SK-N-DZ (cell line): ENCODE measurements at regions not wholly inside any gene's neighbourhood (a gene's known extent, or its start where the extent isn't known, plus 50 kb on each side); places are given as distances from the start of the nearest gene placed in this dataset.

ENCODE experiments used
- DNase-seq: peaks from one replicate; pipeline ENCODE4 v3.0.0-alpha.2; 2015; ENCODE audit warnings: low spot score

DNA sequence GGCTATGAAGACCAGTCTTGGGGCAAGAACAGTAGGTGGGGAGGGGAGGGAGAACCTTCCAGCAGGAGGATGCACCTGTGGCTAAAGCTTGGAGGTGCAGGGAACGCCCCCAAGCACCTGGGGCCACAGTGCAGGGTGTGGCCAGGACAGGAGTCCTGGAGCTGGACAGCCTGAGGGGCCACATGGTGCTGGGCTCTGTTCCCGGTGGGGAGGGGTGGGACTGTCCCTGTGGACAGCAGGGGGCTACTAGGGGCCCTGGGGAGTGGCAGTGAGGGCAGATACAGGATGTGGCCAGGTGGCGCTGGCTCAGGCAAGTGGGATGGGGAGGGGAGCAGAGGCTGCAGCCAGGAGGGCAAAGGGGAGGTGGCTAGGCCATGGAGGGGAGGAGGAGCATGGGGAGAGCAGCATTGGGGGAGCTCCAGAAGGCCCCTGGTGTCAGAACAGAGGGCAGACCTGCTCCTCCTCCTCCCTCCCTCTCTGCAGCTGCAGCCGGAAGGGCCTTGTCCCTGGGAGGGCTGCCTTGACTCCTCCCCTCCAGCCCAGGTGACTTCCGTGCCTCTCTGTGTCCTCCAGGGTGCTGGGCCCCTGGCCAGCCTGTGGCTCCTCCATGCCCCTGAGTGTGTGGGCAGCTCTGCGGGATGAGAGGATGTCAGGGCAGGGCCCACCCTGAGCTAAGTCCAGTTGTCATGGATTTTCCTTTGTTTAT is 68.4 kb upstream of the DLK1 start:
- no peak for DNase-seq

DNA sequence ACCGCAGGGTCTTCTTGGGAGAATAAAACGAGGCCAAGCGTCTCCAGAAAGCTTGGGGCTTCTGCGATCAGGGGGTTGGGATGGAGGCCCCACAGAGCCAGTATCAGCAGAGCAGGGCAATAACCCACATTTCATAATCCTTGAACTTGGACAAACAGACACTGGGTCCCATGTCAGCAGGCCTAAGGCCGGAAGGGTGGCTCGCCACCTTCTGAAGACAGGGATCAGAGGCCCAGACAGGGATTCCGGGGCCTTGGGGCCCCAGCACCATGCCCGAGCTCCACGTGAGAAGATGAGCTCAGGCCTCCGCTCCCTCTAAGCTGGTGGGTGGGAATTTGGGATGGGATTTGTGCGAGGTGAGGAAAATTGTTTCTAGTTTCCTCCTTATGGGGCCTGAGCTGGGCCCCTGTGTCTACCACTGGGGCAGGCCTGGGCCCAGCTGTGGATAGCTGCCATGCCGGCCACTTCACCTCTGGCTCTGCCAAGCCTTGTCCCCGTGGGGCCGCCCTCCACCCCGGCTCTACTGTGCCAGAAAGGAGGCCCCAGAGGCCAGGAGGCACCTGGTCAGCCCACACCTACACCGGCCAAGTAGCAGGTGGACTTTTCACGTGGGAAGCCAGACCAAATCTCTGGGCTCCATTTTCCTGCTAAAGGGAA is 67.2 kb upstream of the DLK1 start:
- DNase-seq, result no peak

DNA sequence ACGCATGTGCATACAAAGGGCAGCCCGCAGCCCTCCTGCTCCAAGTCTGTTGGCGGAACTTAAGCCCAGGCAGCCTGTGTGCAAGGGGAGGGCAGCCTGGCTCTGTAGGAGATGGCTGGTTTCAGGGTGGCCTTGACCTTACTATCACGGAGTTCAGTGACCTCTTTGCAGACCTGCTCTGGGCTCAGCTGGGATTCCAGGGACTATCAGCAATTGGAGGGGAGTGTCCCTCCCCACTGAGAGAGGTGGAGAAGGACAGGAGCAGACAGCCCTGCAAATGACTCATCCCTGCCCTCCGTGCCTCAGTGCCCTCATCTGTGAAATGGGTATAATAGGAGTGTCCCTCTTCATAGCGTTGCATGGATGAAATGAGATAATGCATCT is 66.2 kb upstream of the DLK1 start:
- DNase-seq, result no peak

- no peak for DNase-seq
Observed at GRCh38 chr14:100660882-100661635, 65.6 kb upstream of the DLK1 start.

DNA sequence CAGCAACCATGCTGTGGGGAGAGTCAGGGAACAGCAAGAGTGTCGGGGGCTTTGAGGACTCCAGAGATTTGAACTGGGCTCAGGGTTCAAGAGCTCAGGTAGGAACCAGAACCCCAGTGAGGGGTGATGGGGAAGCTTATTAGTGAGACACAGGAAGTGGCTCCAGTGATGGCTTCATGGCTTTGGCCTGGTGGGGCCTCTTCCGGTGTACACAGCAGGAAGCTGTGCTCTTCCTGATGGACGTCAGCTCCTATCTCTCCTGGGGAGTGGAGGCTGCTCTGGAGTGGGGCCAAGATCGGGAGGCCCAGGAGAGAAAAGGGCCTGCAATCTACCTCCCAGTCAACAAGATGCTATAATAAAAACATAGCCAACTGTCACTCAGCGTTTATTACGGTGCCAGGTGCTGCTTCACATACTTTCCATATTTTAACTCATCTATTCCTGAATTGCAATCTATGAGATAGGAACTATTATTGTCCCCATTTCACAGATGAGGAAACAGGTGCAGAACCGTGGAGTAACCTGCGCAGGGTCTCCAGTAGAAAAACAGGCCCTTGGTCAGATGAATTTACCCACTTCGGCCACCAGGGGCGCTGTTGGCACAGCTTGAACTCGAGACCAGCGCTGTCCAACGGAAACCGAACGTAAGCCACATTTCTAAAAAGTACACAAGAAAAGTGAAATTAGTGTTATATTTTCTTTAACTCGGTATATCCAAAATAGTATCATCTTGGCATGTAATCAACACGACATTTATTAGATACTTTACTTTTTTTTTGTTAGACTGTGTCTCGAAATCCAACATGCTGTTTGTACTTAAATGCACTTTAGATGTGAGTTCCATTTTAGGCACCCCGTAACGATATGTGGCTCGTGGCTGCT is 63.6 kb upstream of the DLK1 start:
- peak; percentile 68 for DNase-seq

- DNase-seq, result no peak
Observed at GRCh38 chr14:100663761-100664052, 63.0 kb upstream of the DLK1 start.

DNA sequence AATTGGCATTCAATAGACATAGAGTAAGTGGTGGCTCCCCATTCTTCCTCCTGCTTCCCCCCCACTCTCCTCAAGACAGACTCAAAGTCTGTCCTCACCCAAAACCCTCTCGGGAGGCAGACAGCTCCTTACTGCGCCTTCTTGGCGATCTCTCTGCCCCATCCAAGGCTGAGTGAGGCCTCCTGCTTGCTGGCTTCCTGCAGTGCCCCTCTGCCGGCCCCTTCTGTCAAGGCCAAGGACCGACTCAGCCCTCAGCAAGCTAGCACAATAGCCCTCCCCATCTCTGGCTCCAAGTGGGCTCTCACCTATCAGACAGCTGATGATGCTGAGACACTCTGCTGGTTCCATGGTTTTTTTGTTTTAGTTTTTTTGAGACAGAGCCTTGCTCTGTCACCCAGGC is 62.5 kb upstream of the DLK1 start:
- no peak for DNase-seq

GRCh38 chr14:100664841-100665510 is 61.7 kb upstream of the DLK1 start:
- DNase-seq, result no peak

DNA sequence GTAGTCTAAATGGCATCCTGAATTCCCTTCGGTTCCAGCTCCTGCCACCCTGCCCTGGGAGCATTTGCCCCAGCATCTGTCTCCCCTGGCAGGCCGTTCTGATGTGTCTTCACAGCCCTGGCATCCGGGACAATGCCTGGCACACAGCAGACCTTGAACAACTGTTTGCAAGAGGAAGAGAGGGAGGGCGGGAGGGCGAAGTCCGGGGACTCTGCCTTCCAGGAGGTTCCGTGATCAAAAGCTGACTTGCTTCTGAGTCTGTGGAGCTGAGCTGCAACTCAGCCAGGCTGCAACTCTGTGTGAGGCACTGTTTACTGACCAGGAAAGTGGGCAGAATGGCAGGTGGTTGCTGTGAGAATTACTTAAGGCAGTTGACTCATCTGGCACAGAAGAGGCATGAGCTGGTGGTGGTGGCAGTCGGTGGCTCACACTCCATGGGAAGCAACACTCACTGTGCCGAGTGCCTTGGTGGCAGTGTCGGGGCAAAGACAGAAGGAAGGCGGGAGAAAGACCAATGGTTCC is 61.1 kb upstream of the DLK1 start:
- DNase-seq, result no peak

GRCh38 chr14:100666403-100666802 is 60.3 kb upstream of the DLK1 start:
- DNase-seq, result no peak

GRCh38 chr14:100666851-100667250 is 59.8 kb upstream of the DLK1 start:
- no peak for DNase-seq

DNA sequence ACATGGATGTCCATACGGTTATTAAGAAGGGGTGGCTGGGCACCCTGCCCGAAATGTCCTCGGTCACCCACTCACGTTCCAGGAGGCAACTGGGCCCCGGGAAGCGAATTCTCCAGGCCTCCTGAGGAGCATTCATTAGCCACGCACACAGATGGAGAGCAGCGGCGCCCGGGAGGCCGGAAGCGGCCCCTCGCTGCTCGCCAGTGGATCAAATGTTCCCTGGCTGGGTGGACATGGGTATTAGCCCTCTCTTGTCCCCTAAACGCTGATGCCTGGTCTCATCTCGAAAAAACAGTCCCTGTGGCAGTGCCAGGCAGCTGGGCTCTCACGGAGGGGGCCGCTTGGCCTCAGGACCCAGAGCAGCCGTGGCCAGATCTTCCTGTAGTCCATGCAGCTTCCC is 59.0 kb upstream of the DLK1 start:
- DNase-seq, result no peak

GRCh38 chr14:100668352-100668751 is 58.3 kb upstream of the DLK1 start:
- DNase-seq, result no peak

GRCh38 chr14:100669011-100669412 is 57.7 kb upstream of the DLK1 start:
- no peak for DNase-seq

GRCh38 chr14:100669468-100669867 is 57.2 kb upstream of the DLK1 start:
- DNase-seq, result no peak

GRCh38 chr14:100670017-100670752 is 56.5 kb upstream of the DLK1 start:
- DNase-seq, result no peak

DNA sequence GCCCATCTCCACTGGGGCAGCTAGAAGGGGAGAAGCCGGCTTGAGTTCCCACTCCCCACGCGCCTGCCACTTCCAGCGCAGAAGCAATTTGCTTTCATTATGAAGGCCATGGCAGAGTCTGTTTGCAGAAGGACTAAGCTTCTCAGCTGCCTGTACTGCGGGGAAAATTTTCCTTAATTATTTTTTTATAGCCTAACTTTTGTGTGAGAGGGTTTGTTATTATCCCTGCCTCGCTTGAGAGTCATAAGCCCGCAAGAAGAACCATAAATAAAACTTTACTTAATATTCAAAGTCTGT is 56.0 kb upstream of the DLK1 start:
- no peak for DNase-seq

DNA sequence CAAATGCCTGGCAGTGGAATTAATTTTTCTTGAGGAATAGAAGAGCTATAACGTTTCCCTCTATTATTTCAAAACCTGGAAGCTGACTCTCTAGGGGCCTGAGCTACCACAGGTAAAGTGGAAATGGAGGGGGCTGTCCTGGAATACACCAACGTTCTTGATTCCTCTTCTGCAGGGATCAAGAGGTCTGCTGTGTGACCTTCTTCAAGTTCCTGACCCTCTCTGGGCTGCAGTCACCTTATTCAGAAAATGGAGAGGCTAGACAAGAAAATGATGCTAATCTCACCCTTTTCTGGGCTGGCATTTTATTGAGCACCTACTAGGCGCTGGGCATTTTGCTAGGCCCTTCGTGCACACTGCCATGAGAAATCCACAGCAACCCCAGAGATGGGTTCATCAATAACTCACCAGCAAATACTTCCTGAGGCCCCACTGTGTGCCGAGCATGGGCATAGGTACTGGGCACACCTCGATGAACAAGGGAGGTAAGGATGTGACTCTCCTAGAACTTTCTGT is 55.2 kb upstream of the DLK1 start:
- no peak for DNase-seq

- no peak for DNase-seq
Observed at GRCh38 chr14:100671906-100672305, 54.8 kb upstream of the DLK1 start.

DNA sequence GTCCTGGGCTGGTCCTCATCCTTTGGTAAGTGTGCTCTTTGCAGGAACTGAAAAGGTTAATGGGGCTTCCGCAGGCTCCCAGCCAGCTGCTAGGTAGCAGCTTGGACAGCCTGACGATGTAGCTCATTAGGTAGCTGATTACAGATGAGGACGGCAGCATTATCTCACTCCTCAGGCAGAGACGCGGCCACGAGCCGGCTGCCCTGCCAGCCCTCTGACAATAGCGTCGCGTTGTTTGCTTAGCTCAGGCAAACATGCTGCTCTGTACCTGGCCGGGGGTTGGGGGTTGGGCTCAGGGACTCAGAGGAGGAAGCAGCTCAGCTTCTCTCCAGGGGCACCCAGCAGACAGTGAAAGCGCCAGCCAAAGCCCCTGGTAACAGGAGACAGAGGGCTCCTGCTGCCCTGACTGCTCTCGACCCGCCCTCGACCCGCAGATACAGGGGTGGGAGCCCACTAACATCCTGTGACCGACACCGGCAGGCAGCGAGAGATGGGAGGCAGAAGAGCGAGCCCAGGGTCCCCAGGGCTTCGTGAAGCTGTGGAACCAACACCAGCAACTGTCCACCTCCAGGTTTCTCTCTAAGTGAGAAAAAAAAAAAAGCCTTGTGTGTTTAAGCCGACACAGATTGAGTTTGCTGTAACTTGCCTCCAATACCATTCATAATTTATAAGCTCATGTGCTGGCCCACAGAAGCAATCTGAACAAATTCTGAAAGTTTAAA is 53.4 kb upstream of the DLK1 start:
- DNase-seq, result no peak
